Activated T-cell treated with anti-CD3 and anti-CD28 coated beads, Interleukin-2, amount 50 U/mL, for 1 hour (primary cell): ENCODE measurements at regions not wholly inside any gene's neighbourhood (a gene's known extent, or its start where the extent isn't known, plus 50 kb on each side); places are given as distances from the start of the nearest gene placed in this dataset.
"Not testable (repeated sequence)": the region's sequence is repeated elsewhere in the genome, so short reads cannot be mapped to it uniquely, and the experiment has no call there.

Source experiments
- DNase-seq: peaks from one replicate; pipeline ENCODE4 v3.0.0-alpha.2; 2020

DNA sequence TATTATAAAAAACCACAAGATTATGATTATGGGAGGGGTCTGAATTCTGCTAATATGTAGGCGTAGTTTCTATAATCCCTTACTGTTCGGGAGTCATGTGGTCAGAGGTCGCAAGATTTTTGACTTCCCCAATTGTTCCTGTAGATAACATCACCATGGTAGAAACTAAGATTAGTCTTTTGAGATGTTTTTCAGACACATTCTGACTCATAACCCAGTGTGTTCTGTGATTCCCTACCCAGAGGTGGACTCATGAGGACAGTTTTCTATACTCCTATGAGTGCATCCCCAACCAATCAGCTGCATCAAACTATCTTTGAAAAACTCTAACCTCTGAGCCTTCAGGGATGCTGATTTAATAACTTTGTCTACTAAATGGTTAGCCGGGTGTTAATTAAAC lies 175.5 kb downstream of the RFPL4B start:
- no peak for DNase-seq

DNA sequence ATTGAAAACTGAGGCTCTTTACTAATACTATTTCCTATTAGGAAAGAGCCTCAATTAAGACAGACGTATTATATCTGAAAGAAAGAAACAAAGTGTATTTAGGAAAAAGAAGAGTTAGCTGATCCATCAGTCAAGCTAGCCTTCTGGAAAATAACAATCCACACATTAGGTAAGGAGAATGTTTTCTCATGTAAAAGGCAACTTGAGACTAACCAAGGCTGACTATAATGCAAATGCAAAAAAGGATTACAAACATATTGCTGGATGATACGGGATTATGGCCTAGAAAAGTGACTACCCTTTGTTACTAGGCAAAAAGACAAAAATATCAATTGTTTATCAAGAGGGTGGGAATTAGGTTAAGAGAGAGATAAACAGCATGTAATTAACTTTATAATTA lies 176.9 kb downstream of the RFPL4B start:
- no peak for DNase-seq

DNA sequence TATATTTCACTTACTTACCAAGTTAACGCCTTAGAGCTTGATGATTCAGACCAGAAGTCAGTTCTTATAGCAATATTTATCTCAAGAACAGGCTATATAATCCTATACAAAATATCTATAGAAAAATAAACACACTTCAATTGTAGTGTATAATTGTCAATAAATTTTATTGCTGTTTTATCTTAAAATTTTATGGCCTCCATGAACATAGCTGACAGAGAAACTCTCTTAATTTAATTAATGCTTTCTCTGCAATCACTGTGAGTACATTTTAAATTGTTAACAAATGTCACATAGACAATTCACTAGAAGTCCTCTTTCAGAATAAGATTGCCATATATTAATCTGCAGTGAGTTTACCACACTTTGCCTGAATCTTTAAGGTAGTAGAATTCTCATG lies 178.6 kb downstream of the RFPL4B start:
- no peak for DNase-seq

DNA sequence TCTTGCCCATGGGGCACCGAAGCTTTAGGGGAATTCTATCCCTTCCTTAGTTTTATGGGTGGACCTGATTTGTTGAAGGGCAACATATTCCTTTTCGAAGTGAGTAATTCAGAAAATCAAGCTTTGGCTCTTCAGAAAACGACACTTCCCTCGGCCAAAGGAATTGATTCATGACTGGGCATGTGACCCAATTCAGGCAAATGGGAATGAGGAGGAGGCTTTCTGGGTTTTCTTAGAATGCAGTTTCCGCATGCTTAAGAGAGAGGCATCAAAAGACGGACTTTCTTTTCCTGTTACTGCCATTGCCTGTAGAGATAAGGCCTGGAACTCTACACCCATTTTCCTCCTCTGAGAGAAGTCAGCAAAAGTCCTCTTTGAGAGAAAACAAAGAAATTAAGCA lies 179.5 kb downstream of the RFPL4B start:
- DNase-seq: no peak

DNA sequence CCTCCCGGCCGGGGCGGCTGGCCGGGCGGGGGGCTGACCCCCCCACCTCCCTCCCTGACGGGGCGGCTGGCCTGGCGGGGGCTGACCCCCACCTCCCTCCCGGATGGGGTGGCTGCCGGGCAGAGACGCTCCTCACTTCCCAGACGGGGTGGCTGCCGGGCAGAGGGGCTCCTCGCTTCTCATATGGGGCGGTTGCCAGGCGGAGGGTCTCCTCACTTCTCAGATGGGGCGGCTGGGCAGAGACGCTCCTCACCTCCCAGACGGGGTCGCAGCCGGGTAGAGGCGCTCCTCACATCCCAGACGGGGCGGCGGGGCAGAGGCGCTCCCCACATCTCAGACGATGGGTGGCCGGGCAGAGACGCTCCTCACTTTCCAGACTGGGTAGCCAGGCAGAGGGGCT lies 181.2 kb downstream of the RFPL4B start:
- DNase-seq: not testable (repeated sequence)

DNA sequence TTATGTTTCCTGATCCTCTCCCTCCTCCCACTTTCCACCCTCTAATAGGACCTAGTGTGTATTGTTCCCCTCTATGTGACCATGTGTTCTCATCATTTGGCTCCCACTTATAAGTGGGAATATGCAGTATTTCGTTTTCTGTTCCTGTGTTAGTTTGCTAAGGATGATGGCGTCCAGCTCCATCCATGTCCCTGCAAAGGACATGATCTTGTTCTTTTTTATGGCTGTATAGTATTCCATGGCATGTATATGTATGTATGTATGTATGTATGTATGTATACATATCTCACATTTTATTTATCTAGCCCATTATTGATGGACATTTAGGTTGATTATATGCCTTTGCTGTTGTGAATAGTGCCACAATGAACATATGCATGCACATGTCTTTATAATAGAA lies 188.7 kb downstream of the RFPL4B start:
- DNase-seq: no peak

DNA sequence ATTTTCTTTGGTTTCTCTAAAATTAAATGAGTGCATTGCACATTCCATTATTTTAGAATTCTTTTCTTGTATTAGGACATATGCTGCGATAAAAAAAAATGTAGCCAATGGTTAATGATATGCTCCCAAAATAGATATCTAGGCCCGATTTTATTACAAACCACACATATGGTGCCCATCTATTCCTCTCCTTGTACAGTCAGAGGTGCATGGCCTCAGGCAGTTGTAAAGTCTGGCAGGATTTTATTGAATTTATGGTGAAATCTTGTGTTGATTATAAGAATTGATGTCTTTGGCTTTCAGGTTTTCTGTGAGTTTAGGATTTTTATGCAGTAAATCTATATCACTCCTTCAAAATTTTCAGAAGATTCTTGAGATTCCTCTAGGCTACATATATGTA lies 192.2 kb downstream of the RFPL4B start:
- no peak for DNase-seq

DNA sequence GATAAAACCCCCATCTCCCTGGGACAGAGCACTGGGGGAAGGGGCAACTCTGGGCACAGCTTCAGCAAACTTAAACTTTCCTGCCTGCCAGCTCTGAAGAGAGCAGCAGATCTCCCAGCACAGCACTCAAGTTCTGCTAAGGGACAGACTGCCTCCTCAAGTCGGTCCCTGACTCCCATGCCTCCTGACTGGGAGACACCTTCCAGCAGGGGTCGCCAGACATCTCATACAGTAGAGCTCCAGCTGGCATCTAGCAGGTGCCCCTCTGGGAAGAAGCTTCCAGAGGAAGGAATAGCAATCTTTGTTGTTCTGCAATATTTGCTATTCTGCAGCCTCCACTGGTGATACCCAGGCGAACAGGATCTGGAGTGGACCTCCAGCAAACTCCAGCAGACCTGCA lies 194.7 kb downstream of the RFPL4B start:
- DNase-seq: not testable (repeated sequence)

DNA sequence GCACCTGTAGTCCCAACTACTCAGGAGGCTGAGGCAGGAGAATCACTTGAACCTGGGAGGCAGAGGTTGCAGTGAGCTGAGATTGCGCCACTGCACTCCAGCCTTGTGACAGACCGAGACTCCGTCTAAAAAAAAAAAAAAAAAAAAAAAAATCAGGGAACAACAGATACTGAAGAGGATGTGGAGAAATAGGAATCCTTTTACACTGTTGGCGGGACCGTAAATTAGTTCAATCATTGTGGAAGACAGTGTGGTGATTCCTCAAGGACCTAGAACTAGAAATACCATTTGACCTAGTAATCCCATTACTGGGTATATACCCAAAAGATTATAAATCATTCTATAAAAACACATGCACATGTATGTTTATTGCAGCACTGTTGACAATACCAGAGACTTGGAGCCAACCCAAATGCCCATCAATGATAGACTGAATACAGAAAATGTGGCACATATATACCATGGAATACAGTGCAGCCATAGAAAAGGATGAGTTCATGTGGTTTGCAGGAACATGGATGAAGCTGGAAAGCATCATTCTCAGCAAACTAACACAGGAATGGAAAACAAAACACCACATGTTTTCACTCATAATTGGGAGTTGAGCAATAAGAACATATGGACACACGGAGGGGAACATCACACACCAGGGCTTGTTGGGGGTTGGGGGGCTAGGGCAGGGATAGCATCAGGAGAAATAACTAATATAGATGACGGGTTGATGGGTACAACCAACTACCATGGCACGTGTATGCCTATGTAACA lies 200.4 kb downstream of the RFPL4B start:
- DNase-seq: not testable (repeated sequence)

DNA sequence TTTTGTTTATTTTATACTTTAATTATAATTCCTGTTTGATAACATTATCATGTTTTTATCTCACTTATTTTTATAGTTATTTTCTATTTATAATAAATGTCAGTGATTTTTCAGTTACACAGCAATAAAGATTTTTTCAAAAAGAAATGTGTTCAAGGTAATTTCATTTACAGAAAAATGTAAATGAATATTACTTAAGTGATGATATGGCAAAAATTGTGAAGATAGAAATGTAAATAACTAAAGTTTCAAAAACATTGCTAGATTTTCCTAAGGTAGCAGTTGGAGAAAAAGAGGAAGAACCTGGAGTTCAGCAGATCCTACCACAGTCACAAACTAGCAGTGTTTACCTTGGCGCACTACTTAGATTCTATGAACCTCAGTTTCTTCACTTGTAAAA lies 202.6 kb downstream of the RFPL4B start:
- DNase-seq: no peak

DNA sequence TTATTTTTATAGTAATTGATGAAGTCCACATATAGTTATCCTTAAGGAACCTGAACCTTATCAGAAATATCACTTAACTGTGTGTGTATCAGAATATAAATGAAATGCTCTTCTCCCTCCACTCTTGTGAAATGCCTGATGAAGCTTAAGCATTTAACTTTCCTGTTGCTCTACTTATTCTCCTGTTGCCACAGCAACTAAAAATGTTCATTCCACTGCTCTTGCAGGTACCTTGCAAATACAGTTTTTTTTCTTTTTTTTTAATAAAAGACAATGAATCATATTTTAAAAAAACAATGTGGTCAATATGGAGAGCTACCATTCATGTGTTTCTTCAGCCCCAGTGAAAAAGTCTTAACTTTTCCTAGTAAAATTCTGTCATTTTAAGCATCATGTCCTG lies 210.3 kb downstream of the RFPL4B start:
- no peak for DNase-seq

DNA sequence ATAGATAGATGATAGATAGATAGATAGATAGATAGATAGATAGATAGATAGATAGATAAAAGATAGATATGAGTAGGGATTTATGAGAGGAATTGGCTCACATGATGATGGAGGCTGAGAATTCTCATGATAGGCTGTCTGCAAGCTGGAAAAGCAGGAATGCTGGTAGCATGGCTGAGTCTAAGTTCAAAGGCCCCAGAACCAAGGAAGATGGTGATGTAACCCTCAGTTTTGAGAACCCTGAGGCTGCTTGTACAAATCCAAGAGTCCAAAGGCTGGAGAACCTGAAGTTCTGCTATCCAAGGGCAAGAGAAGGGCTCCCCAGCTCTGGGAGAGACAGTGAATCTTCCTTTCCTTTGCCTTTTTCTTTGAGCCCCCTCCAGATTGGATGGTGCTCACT lies 210.8 kb downstream of the RFPL4B start:
- no peak for DNase-seq

DNA sequence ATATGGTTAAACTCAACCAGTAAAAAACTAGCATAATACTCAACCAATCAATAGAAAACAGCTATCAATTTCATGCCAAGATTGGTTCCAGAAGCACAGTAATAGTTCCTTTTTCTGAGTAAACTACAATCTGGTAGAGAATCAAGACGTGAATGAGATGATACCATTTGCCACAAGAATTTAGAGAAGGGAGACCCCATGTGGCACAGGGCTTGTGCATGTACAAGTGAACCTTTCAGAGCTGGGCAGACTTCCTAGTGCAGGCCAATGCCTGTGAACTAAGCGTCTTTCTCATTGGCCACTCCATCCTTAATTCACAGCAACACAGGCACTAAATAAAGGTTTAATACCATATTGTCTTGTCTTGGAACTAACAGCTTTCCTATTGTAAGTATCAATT lies 213.5 kb downstream of the RFPL4B start:
- DNase-seq: no peak

DNA sequence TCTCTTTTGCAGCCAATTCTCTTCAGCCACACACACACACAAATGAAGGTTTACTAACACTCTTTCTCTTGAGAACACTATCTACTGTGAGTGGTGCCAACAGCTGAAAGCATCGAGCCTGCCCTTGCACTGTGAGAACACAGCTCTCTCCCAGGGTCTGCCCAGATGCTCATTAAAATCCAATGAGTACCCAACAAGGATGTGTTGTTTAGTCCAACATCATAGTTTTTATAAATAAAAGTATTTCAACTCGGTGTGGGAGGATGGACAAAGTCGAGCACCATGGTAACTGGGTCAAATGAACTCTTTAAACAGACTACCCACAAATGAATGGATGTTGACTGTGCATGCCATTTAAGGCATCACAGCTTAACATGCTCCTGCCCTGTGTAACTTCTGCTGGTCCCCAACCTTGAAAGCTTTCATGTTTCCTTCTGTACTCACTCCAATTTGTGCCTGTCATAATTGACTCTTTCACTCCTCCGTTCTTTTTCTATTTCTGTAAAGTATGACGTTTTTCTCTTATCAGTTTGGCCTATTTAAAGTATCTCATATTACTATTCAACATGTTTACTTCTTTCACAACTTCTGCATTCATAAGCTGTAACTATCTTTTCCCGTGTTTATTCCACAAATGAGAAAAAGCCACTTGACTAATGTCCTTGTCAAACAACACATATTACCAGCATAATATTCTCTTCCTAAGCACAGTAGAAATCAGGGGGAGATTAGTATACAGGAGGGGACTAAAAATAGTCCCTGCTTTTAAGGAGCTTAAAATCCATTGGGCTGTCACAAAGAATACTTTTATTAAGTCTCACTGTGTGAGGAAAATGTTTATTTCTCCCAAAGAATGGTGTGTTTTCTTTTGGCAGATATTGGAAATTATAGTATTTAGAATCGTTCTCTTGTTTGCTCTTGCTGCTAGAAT lies 215.4 kb downstream of the RFPL4B start:
- DNase-seq: no peak

DNA sequence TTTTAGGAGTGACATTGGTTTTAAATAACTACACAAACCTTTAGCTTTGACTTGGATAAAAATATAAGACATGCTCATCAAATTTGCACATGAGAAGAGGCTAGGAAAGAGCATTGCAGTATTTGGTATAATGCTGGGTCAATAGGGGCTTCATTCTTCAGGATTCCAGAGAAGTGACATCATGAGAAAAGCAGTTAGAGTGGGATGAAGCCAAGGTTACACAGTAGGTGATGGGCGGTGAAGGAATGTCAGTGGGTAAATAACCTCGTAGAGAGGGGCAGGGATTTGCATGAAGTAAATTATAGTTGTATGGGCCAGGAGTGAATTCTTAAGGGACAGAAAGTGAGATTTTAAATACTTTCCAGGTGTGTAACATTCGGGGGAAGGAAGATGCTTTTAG lies 216.2 kb downstream of the RFPL4B start:
- DNase-seq: no peak

DNA sequence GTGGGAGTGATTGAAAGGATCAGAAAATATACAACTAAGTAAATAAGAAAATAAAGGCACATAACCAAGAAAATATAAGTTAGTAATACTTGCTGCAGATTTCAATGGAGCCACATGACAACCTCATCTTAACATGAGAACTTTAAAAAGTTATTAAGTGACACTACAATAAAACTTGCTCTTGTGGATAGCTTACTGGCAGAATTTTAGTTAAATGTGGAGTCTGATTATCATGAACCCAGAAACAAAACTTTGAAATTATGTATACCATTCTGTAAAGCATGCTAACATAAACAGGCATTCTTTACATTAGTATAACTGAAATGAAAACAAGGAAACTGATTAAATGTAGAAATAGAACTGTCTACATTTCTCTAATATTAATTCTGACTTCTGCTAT lies 220.9 kb downstream of the RFPL4B start:
- DNase-seq: no peak

DNA sequence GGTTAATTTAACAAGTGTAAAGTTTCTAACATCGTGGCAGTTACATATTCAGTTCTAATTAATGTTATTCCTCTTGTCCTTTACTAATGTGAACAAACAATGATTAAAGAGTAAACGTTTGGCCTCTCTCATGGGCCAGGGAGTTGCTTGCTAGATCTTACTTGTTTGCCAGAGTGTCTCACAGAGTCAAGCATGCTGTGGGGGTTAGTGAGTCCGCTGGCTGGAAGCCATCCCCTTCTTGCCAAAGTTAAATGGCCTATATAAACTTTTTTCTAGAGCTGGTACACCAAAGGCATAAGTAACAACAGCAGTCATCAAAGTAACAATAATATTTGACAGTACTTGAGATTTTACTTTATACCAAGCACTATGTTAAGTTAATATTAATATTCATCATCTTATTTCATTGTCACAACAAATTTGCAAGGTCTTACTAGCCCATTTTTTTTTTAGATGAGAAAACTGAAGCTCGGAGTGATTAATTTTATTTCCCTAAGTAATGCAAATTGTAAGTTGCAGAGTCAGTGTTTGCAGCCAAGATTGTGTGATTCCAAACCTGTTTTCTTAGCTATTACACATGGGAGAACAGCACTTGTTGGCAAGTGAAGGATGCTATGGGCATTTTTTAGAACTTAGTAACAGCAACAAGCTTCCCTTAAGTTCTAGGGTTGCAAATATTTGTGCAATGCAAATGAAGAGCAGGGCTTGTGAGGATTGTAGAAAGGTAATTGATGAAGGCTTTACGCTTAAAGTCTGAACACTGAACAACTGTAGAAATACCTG lies 224.5 kb downstream of the RFPL4B start:
- DNase-seq: no peak

DNA sequence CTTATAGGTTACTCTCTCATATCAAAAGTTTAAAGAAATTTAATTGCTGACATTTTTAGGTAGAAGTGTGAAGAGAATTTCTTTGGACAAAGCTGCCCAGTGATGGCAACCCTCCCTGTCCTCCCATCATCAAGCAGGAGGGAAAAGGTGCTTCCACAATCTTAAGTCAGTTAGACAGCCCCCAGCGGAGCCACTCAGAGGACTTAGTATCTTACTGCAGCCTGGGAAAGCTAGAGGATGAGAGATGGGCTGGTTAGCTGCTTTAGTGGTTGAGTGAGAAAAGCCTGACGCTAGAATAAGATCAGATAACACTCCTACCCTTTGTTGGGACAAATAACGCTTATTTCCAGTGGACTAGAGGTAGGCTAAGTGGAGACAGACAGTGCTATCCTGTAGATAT lies 227.1 kb downstream of the RFPL4B start:
- DNase-seq: no peak

DNA sequence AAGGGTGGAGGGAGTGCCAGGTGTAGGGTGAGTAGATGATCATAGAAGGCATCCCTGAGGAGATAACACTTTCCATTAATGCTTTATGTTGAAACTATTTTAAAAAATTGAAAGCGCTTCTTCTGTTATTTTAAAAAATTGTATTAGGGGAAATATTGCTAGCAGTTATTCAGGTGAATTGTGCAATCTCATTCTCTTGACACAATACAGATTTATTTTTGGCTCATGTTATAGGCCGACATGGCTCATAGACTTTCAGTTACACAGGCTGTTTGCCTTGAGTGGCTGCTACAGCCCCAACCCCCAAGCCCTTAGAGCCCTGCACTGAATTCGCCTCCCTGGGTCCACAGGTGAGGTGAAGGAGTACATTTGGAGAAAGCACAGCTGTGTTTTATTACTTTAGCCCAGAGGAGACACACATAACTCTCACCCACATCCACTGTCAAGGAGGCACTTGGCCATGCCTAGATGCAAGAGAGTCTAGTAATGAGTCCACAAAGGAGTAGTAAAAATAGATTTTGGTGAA lies 228.2 kb downstream of the RFPL4B start:
- no peak for DNase-seq

DNA sequence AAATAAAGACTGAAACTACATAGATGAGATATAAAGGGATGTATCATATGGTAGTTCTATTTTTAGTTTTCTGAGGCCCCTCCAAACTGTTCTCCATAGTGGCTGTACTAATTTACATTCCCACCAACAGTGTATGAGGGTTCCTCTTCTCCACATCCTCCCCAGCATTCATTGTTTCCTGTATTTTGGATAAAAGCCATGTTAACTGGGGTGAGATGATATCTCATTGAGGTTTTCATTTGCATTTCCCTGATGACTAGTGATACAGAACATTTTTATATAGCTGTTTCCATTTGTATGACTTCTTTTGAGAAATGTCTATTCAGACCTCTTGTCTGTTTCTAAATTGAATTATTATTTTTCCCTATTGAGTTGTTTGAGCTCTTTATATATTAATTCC lies 229.3 kb downstream of the RFPL4B start:
- no peak for DNase-seq

DNA sequence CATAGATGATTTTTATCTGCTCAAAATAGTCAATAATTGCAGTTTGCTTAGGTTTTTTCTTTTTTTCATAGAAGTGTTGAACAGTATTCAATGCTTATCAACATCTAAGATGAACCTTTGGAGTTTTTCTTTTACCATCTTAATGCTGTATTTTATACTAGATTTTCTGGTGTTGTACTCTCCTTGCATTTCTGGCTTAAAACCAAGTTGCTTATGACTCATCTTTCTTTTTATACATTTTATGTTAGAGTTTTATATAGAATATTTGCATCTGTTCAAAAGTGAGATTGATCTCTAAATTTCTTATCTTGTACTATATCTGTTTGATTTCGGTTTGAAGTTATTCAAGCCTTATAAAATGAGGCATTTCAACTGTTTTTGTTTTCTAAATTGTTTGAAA lies 232.5 kb downstream of the RFPL4B start:
- no peak for DNase-seq

DNA sequence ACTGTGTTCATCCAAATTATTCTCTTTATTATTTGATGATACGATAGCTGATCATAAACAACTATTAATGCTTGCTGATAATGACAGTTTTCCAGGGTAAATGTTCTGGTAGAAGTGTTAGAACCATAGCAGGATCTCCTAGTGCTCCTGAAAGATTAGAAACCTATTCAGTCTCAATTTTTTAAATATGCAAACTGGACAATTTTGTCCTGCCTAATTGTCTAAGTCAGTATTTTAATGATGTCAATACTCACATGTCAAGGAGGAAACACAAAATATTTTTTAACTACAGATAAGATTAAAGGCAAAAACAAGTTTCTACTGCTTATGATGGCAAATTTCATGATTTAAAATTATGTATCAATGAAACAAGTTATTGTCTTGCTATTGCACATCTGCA lies 233.9 kb downstream of the RFPL4B start:
- no peak for DNase-seq

DNA sequence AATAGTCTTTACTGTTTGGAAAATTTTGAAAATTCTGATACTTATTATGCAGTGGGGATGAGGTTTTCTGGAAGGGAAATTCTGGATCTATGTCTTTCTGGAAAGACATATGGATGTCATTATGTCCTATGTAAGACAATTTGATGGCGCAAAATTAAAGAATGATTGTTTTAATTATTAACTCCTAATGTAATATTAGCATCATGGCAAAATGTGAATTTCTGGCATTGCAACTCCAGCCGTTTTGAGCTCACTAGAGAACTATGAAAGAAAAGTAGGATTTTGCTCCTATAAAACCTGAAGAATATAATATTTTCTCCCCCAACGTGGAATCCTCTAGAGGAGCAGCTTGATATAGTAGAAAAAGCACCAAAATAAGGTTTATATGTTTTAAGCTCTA lies 243.2 kb downstream of the RFPL4B start:
- no peak for DNase-seq
